ENCODE measurements at regions not wholly inside any gene's neighbourhood (a gene's known extent, or its start where the extent isn't known, plus 50 kb on each side); places are given as distances from the start of the nearest gene placed in this dataset.

- Histone ChIP-seq H3K4me3 (ENCODE audit: low read depth in 2 of 2, low read length in 1 of 2) (no peak overlapping the region), H3K27ac (ENCODE audit: low read depth in 2 of 2, low read length in 1 of 2) (no peak overlapping the region), H2AFZ (ENCODE audit: low read depth) (no peak overlapping the region), H3K27me3 (ENCODE audit: insufficient read depth) (no peaks in the 10 kb centered on the region), H3K9me2 (no peaks in the 10 kb centered on the region), H3K4me2 (no peak overlapping the region), H4K20me1 (ENCODE audit: insufficient read depth) (no peaks in the 10 kb centered on the region), H3K9me3 (no peaks in the 10 kb centered on the region), H3K9ac (no peak overlapping the region), H3F3A (replicated peaks; ENCODE audit: insufficient read depth) (peaks cover 15% of the 10 kb centered on the region), H3K36me3 (replicated peaks in 1 of 2; ENCODE audit: control insufficient read depth in 1 of 2, insufficient read depth in 2 of 2, low read length in 1 of 2) (no peaks in the 10 kb centered on the region), H3K4me1 (ENCODE audit: control insufficient read depth in 1 of 2, insufficient read depth in 2 of 2, low read depth in 1 of 2, low read length in 1 of 2) (peaks cover 2 to 17% of the 10 kb centered on the region in 2 experiments), H3K79me2 (ENCODE audit: insufficient read depth) (no peaks in the 10 kb centered on the region)
- TF ChIP-seq TEAD4 (IDR thresholded peaks at IDR 0.05; ENCODE audit: borderline replicate concordance, insufficient read depth) (no peak), RCOR1 (IDR thresholded peaks at IDR 0.05; ENCODE audit: low read length) (no peak)
- POLR2A ChIA-PET: no interaction called here
- CTCF ChIA-PET: no interaction called here
- no peak for DNase-seq
- 89% methylated on average over 6 of the region's 6 CpGs for WGBS (ENCODE audit: low lambda C conversion rate)
These were observed 947.7 kb downstream of the TUSC7 start for GRCh38 chr3:117657278-117657677.

DNA sequence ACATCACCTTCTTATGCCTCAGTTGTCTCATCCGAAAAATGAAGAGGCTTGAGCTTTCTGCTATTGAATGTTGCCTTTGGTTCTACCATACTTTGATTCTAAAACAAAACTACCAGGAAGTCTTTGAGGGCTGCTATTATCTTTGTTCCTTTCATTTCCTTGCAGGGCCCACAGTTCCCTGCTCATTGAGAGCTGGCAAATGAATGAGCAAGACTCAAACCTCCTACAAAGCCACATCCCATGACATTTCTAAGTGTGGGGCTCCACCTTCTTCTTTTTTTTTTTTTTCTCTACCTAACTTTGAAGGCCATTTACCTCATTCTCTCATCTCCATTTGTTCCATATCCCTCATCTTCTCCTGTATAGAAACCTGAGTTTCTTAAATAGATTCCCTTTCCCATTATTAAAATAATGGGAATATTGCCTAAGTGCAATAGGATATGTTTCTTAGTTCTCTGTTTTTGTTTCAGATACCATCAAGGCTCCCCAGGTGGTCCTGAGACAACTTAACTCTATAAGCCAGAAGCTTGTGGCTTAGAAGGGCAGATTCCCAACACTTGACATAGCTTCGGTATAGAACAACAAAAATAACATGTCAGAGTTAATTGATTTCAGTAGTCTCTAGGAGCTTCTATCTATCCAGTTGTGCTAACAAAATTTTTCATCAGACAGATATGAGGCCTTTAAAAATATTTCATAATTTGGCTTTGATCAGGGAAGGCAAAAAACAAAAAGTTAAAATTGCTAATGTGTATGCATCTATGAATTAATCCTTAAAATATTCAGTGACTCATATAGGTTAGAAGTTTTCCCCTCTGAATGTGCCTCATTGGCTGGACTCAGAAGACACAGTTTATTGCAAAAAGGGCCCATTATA, 951.6 kb downstream of the TUSC7 start:
- Histone ChIP-seq H3K9ac (no peak overlapping the region), H3K36me3 (replicated peaks in 1 of 2; ENCODE audit: control insufficient read depth in 1 of 2, insufficient read depth in 2 of 2, low read length in 1 of 2) (no peaks in the 10 kb centered on the region), H3K4me3 (ENCODE audit: low read depth in 2 of 2, low read length in 1 of 2) (no peak overlapping the region), H3K4me2 (peak overlapping the region; percentile 29; the same call in 1 of the 2 replicates), H2AFZ (ENCODE audit: low read depth) (no peak overlapping the region; the same call in 1 of the 2 replicates), H3K79me2 (ENCODE audit: insufficient read depth) (no peaks in the 10 kb centered on the region), H3K9me2 (no peaks in the 10 kb centered on the region), H3K27ac (ENCODE audit: low read depth in 2 of 2, low read length in 1 of 2) (peak overlapping the region in 1 of 2 experiments; percentile 56; a peak in 2 of 4 replicates), H3K4me1 (ENCODE audit: control insufficient read depth in 1 of 2, insufficient read depth in 2 of 2, low read depth in 1 of 2, low read length in 1 of 2) (peaks cover 5 to 17% of the 10 kb centered on the region in 2 experiments), H3K9me3 (no peaks in the 10 kb centered on the region), H3K27me3 (ENCODE audit: insufficient read depth) (no peaks in the 10 kb centered on the region), H4K20me1 (ENCODE audit: insufficient read depth) (no peaks in the 10 kb centered on the region), H3F3A (replicated peaks; ENCODE audit: insufficient read depth) (peaks cover 15% of the 10 kb centered on the region)
- ChIA-PET POLR2A (interaction anchor here (1.7 kb wide), 1 partner anchor 10 kb away, joined by 4 read pairs; no protein-coding TSS in a partner anchor), CTCF (interaction anchor here (1.3 kb wide), 1 partner anchor 10 kb away, joined by 3 read pairs; no protein-coding TSS in a partner anchor)
- WGBS (ENCODE audit: low lambda C conversion rate): 69% methylated on average over 2 of the region's 2 CpGs
- DNase-seq: no peak
- no peak for TF ChIP-seq RCOR1 (IDR thresholded peaks at IDR 0.05; ENCODE audit: low read length)
- TF ChIP-seq YY1 (IDR thresholded peaks at IDR 0.05; ENCODE audit: low read depth): no peak
- TF ChIP-seq RAD21 (IDR thresholded peaks at IDR 0.05; ENCODE audit: low read length): no peak
- TF ChIP-seq USF2 (IDR thresholded peaks at IDR 0.05; ENCODE audit: borderline replicate concordance, low read depth, low read length): no peak
- 0 out of 2 replicates have a peak, but pooled peaks have one; percentile 26 for TF ChIP-seq FOXM1 (IDR thresholded peaks at IDR 0.05; ENCODE audit: low read depth)
- no peak for TF ChIP-seq GABPA (IDR thresholded peaks at IDR 0.05; ENCODE audit: low read depth)
- peak; percentile 69; the same call in 1 of the 2 replicates for TF ChIP-seq TEAD4 (IDR thresholded peaks at IDR 0.05; ENCODE audit: borderline replicate concordance, insufficient read depth)
- TF ChIP-seq ELF1 (IDR thresholded peaks at IDR 0.05): no peak
- peak; percentile 78 for TF ChIP-seq TCF12 (IDR thresholded peaks at IDR 0.05)
- TF ChIP-seq, protein P1, sequence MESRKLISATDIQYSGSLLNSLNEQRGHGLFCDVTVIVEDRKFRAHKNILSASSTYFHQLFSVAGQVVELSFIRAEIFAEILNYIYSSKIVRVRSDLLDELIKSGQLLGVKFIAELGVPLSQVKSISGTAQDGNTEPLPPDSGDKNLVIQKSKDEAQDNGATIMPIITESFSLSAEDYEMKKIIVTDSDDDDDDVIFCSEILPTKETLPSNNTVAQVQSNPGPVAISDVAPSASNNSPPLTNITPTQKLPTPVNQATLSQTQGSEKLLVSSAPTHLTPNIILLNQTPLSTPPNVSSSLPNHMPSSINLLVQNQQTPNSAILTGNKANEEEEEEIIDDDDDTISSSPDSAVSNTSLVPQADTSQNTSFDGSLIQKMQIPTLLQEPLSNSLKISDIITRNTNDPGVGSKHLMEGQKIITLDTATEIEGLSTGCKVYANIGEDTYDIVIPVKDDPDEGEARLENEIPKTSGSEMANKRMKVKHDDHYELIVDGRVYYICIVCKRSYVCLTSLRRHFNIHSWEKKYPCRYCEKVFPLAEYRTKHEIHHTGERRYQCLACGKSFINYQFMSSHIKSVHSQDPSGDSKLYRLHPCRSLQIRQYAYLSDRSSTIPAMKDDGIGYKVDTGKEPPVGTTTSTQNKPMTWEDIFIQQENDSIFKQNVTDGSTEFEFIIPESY (IDR thresholded peaks at IDR 0.05; ENCODE audit: borderline replicate concordance, low read depth): 0 out of 2 replicates have a peak, but pooled peaks have one; percentile 46
- TF ChIP-seq, protein P2, sequence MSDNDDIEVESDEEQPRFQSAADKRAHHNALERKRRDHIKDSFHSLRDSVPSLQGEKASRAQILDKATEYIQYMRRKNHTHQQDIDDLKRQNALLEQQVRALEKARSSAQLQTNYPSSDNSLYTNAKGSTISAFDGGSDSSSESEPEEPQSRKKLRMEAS (IDR thresholded peaks at IDR 0.05; ENCODE audit: low read depth): no peak
- peak; percentile 73; the same call in 1 of the 2 replicates for TF ChIP-seq FOSL2 (IDR thresholded peaks at IDR 0.05; ENCODE audit: borderline replicate concordance, low read depth)
- TF ChIP-seq, protein P3, sequence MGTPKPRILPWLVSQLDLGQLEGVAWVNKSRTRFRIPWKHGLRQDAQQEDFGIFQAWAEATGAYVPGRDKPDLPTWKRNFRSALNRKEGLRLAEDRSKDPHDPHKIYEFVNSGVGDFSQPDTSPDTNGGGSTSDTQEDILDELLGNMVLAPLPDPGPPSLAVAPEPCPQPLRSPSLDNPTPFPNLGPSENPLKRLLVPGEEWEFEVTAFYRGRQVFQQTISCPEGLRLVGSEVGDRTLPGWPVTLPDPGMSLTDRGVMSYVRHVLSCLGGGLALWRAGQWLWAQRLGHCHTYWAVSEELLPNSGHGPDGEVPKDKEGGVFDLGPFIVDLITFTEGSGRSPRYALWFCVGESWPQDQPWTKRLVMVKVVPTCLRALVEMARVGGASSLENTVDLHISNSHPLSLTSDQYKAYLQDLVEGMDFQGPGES (IDR thresholded peaks at IDR 0.05; ENCODE audit: low read depth, low read length): no peak
- TF ChIP-seq RFX5 (IDR thresholded peaks at IDR 0.05; ENCODE audit: low read length): no peak
- TF ChIP-seq POLR2AphosphoS5 (IDR thresholded peaks at IDR 0.05; ENCODE audit: low read depth, low read length): no peak
- no peak for TF ChIP-seq SMC3 (IDR thresholded peaks at IDR 0.05; ENCODE audit: low read depth, low read length)
- peak in 1 of 2 experiments; percentile 64; a peak in 2 of 4 replicates for TF ChIP-seq EP300 (IDR thresholded peaks at IDR 0.05; ENCODE audit: borderline replicate concordance in 1 of 2, low read depth in 1 of 2, low read length in 1 of 2)
- no peak for TF ChIP-seq CHD2 (IDR thresholded peaks at IDR 0.05; ENCODE audit: low read length, partially characterized antibody)
- no peak for TF ChIP-seq MEF2A (IDR thresholded peaks at IDR 0.05; ENCODE audit: borderline replicate concordance, low read depth)
- no peak for TF ChIP-seq RXRA (IDR thresholded peaks at IDR 0.05; ENCODE audit: borderline replicate concordance, low read depth)
- TF ChIP-seq SIN3A (IDR thresholded peaks at IDR 0.05; ENCODE audit: borderline replicate concordance, low read depth, low read length): no peak
- no peak for TF ChIP-seq TAF1 (IDR thresholded peaks at IDR 0.05; ENCODE audit: borderline replicate concordance, low read depth, low read length)
- TF ChIP-seq NFIC (IDR thresholded peaks at IDR 0.05; ENCODE audit: borderline replicate concordance): peak; percentile 34; the same call in 1 of the 2 replicates
- TF ChIP-seq NRF1 (IDR thresholded peaks at IDR 0.05; ENCODE audit: low read depth, low read length): no peak
